Right renal cortex interstitium (tissue), 3 donors: ENCODE measurements at regions not wholly inside any gene's neighbourhood (a gene's known extent, or its start where the extent isn't known, plus 50 kb on each side); places are given as distances from the start of the nearest gene placed in this dataset.
A peak's percentile ranks its signal among the peaks of the same experiment; 100 is the strongest.

Experiments
- DNase-seq, 3 donors: peaks; one replicate each; pipeline ENCODE4 v3.0.0-alpha.2; 2013; ENCODE audit warnings: low read depth in 3 of 3, low spot score in 2 of 3

GRCh38 chr6:101286146-101286545 lies 107.4 kb upstream of the GRIK2 start:
- DNase-seq, result peak in 1 of 3 donors; percentile 1

- DNase-seq, result no peak
Observed at GRCh38 chr6:101290346-101290745, 103.2 kb upstream of the GRIK2 start.

- DNase-seq, result no peak
Observed at GRCh38 chr6:101294051-101294638, 99.4 kb upstream of the GRIK2 start.

- no peak for DNase-seq
Observed at GRCh38 chr6:101294676-101295075, 98.8 kb upstream of the GRIK2 start.

- DNase-seq, result no peak
Observed at GRCh38 chr6:101296169-101296960, 97.1 kb upstream of the GRIK2 start.

GRCh38 chr6:101302593-101302992 lies 90.9 kb upstream of the GRIK2 start:
- no peak for DNase-seq

- DNase-seq, result no peak
Observed at GRCh38 chr6:101303495-101303894, 90.0 kb upstream of the GRIK2 start.

- no peak for DNase-seq
Observed at GRCh38 chr6:101312652-101313051, 80.9 kb upstream of the GRIK2 start.

GRCh38 chr6:101322921-101323320 lies 70.6 kb upstream of the GRIK2 start:
- no peak for DNase-seq

GRCh38 chr6:101326411-101326810 lies 67.1 kb upstream of the GRIK2 start:
- no peak for DNase-seq

GRCh38 chr6:101341926-101342325 lies 51.6 kb upstream of the GRIK2 start:
- DNase-seq, result no peak
